Brain microvascular endothelial cell (primary cell): ENCODE measurements at regions not wholly inside any gene's neighbourhood (a gene's known extent, or its start where the extent isn't known, plus 50 kb on each side); places are given as distances from the start of the nearest gene placed in this dataset.

Experiments used
- DNase-seq: peaks from one replicate; pipeline ENCODE4 v3.0.0-alpha.2; 2020
- H3K27ac ChIP-seq: fragments of 250-450 bp; sonication (Bioruptor Pico); 2 replicates; pipeline ENCODE4 v1.5.1; 2020; ENCODE audit warnings: mild to moderate bottlenecking, moderate library complexity
- H3K27me3 ChIP-seq: fragments of 250-450 bp; sonication (Bioruptor Pico); replicated peaks from 2 replicates; pipeline ENCODE4 v1.5.1; 2020; ENCODE audit warnings: mild to moderate bottlenecking
- H3K36me3 ChIP-seq: fragments of 250-450 bp; sonication (Bioruptor Pico); replicated peaks from 2 replicates; pipeline ENCODE4 v1.5.1; 2020; ENCODE audit warnings: mild to moderate bottlenecking
- H3K4me3 ChIP-seq: 2 replicates; pipeline ENCODE4 v1.5.1; 2011; ENCODE audit warnings: low read depth, mild to moderate bottlenecking, control low read depth, low read length, moderate library complexity
- CTCF ChIP-seq: IDR thresholded peaks from 2 replicates; pipeline ENCODE4 v1.5.1; 2011; ENCODE audit warnings: low read depth, mild to moderate bottlenecking, moderate library complexity, low read length, control low read depth, inconsistent platforms; ENCODE audit errors: missing control alignments
- in situ Hi-C: cut with HindIII; loops from 2 replicates; pipeline ENCODE4 v1.10.0; 2017; ENCODE audit warnings: low sequenced_read_pairs, low pct_ligation_motif_present

GRCh38 chr1:230012741-230013140 is 54.3 kb upstream of the GALNT2 start:
- no peak overlapping the region for H3K4me3 ChIP-seq
- no peak for DNase-seq
- TF ChIP-seq CTCF, result no peak
- no peak overlapping the region for H3K27ac ChIP-seq
- H3K27me3 ChIP-seq, result no peaks in the 10 kb centered on the region
- H3K36me3 ChIP-seq, result no peaks in the 10 kb centered on the region
- in situ Hi-C loops, result no loop called here

- Histone ChIP-seq H3K4me3 (no peak overlapping the region), H3K36me3 (no peaks in the 10 kb centered on the region), H3K27ac (no peak overlapping the region), H3K27me3 (no peaks in the 10 kb centered on the region)
- DNase-seq, result no peak
- no peak for TF ChIP-seq CTCF
- in situ Hi-C loops, result no loop called here
Measured at GRCh38 chr1:230016159-230016558, 50.9 kb upstream of the GALNT2 start.
